H1 (cell line): ENCODE measurements at regions not wholly inside any gene's neighbourhood (a gene's known extent, or its start where the extent isn't known, plus 50 kb on each side); places are given as distances from the start of the nearest gene placed in this dataset.

Experiments
- CTCF ChIA-PET: fragments of 300-600 bp; sonication (Branson Sonifier 250); formaldehyde crosslinking; loops from one replicate; lab custom pipeline; 2021; ENCODE audit not compliant: partially characterized antibody; lab: Charles Lee
- POLR2A ChIA-PET: fragments of 300-600 bp; sonication (Branson Sonifier 250); formaldehyde crosslinking; loops from one replicate; lab custom pipeline; 2021; ENCODE audit warnings: inconsistent platforms; ENCODE audit not compliant: partially characterized antibody; lab: Charles Lee
- DNase-seq, 2 experiments: peaks; one replicate each; pipeline versions ENCODE4 v3.0.0 to v3.0.0-alpha.2; 2010 to 2022; ENCODE audit warnings: low spot score in 2 of 2, low read depth in 1 of 2, mixed read lengths in 1 of 2
- FAIRE-seq: peaks from 2 replicates; lab custom pipeline; 2011; peaks lifted over from hg19 to GRCh38; lab: Jason Lieb, UNC
- H2AFZ ChIP-seq: 2 replicates; pipeline ENCODE4 v1.8.1; 2012; ENCODE audit warnings: low read length, inconsistent platforms
- H2AK5ac ChIP-seq: 2 replicates; pipeline ENCODE4 v1.6.1; 2013; ENCODE audit warnings: low read depth, low read length
- H2BK120ac ChIP-seq: replicated peaks from 2 replicates; pipeline ENCODE3; 2013; ENCODE audit warnings: low read depth, low read length, inconsistent platforms
- H2BK12ac ChIP-seq: 2 replicates; pipeline ENCODE4 v1.6.1; 2013; ENCODE audit warnings: low read depth, low read length
- H2BK15ac ChIP-seq: 2 replicates; pipeline ENCODE4 v1.6.1; 2013; ENCODE audit warnings: low read length
- H2BK20ac ChIP-seq: 2 replicates; pipeline ENCODE4 v1.6.1; 2013; ENCODE audit warnings: low read length
- H2BK5ac ChIP-seq: 2 replicates; pipeline ENCODE4 v1.6.1; 2013; ENCODE audit warnings: low read depth, low read length
- H3K14ac ChIP-seq: 2 replicates; pipeline ENCODE4 v1.6.1; 2013; ENCODE audit warnings: inconsistent platforms; ENCODE audit not compliant: insufficient read length
- H3K18ac ChIP-seq: 2 replicates; pipeline ENCODE4 v1.6.1; 2013; ENCODE audit warnings: low read length; ENCODE audit errors: extremely low read depth
- H3K23ac ChIP-seq: 2 replicates; pipeline ENCODE4 v1.6.1; 2013; ENCODE audit warnings: inconsistent platforms; ENCODE audit not compliant: insufficient read length
- H3K23me2 ChIP-seq: 2 replicates; pipeline ENCODE4 v1.6.1; 2013; ENCODE audit warnings: low read depth, low read length
- H3K27ac ChIP-seq: 2 replicates; pipeline ENCODE4 v1.6.1; 2011; ENCODE audit warnings: low read depth, low read length, inconsistent platforms
- H3K27me3 ChIP-seq, 4 experiments: replicated peaks in 1 of 4; 1 replicate in 1 of 4; 2 replicates in 3 of 4; pipeline versions ENCODE4 v1.6.1 to v1.8.1; 2011 to 2013; ENCODE audit warnings: low read length in 3 of 4, mild to moderate bottlenecking in 3 of 4, inconsistent platforms in 2 of 4, mixed read lengths in 2 of 4, moderate library complexity in 1 of 4; ENCODE audit not compliant: control insufficient read depth in 3 of 4, insufficient read depth in 3 of 4; ENCODE audit errors: extremely low read depth in 1 of 4
- H3K36me3 ChIP-seq, 4 experiments: 2 replicates each; pipeline versions ENCODE4 v1.6.1 to v1.8.1; 2011 to 2013; ENCODE audit warnings: mild to moderate bottlenecking in 4 of 4, low read length in 3 of 4, moderate library complexity in 2 of 4, control low read depth in 1 of 4, inconsistent platforms in 1 of 4; ENCODE audit not compliant: insufficient read depth in 4 of 4, control insufficient read depth in 2 of 4
- H3K4ac ChIP-seq: replicated peaks from 2 replicates; pipeline ENCODE3; 2013; ENCODE audit warnings: low read length, low read depth, mixed read lengths, inconsistent platforms; ENCODE audit not compliant: insufficient read length
- H3K4me1 ChIP-seq, 4 experiments: replicated peaks in 1 of 4; 1 replicate in 1 of 4; 2 replicates in 3 of 4; pipeline versions ENCODE4 v1.6.1 to v1.8.1; 2011 to 2013; ENCODE audit warnings: low read length in 3 of 4, inconsistent platforms in 2 of 4, mixed read lengths in 1 of 4; ENCODE audit not compliant: insufficient read depth in 4 of 4, control insufficient read depth in 3 of 4
- H3K4me2 ChIP-seq, 2 experiments: 2 replicates each; pipeline versions ENCODE4 v1.6.1 to v1.8.1; 2011 to 2013; ENCODE audit warnings: low read depth in 2 of 2, low read length in 2 of 2, control low read depth in 1 of 2, inconsistent platforms in 1 of 2, mild to moderate bottlenecking in 1 of 2; ENCODE audit not compliant: insufficient read depth in 1 of 2
- H3K4me3 ChIP-seq, 4 experiments: fragments of 200-600, 300-600 bp in 1 of 4; sonication (generic), shearing (Covaris generic), sonication (Bioruptor Twin) in 1 of 4; 2 replicates each; pipeline versions ENCODE4 v1.5.1 to v1.8.1; 2011 to 2016; ENCODE audit warnings: low read length in 4 of 4, low read depth in 3 of 4, control low read depth in 2 of 4, inconsistent platforms in 2 of 4, mild to moderate bottlenecking in 2 of 4, mixed read lengths in 1 of 4, moderate library complexity in 1 of 4; ENCODE audit not compliant: insufficient read depth in 2 of 4; ENCODE audit errors: extremely low read depth in 1 of 4
- H3K56ac ChIP-seq: replicated peaks from 2 replicates; pipeline ENCODE3; 2013; ENCODE audit warnings: low read depth, mild to moderate bottlenecking, mixed read lengths, low read length, inconsistent platforms; ENCODE audit not compliant: insufficient read length
- H3K79me1 ChIP-seq: 2 replicates; pipeline ENCODE4 v1.6.1; 2013; ENCODE audit warnings: low read depth, low read length, control low read depth
- H3K79me2 ChIP-seq, 2 experiments: 2 replicates each; pipeline versions ENCODE4 v1.6.1 to v1.8.1; 2012 to 2013; ENCODE audit warnings: low read length in 2 of 2, mild to moderate bottlenecking in 2 of 2, inconsistent platforms in 1 of 2; ENCODE audit not compliant: insufficient read depth in 2 of 2, control insufficient read depth in 1 of 2
- H3K9ac ChIP-seq, 4 experiments: replicated peaks in 1 of 4; 1 replicate in 1 of 4; 2 replicates in 3 of 4; pipeline versions ENCODE4 v1.6.1 to v1.8.1; 2011 to 2013; ENCODE audit warnings: low read depth in 3 of 4, low read length in 3 of 4, control low read depth in 2 of 4, mild to moderate bottlenecking in 2 of 4, moderate library complexity in 2 of 4, inconsistent platforms in 1 of 4; ENCODE audit errors: extremely low read depth in 1 of 4
- H3K9me3 ChIP-seq, 2 experiments: 2 replicates each; pipeline versions ENCODE4 v1.6.1 to v1.8.1; 2012 to 2013; ENCODE audit warnings: mild to moderate bottlenecking in 2 of 2, moderate library complexity in 2 of 2, control low read depth in 1 of 2, inconsistent platforms in 1 of 2, low read depth in 1 of 2, low read length in 1 of 2, mixed read lengths in 1 of 2; ENCODE audit not compliant: insufficient read depth in 2 of 2
- H4K20me1 ChIP-seq, 2 experiments: replicated peaks in 1 of 2; 2 replicates each; pipeline versions ENCODE3 to v1.8.1; 2011 to 2013; ENCODE audit warnings: inconsistent platforms in 2 of 2, low read length in 2 of 2, mild to moderate bottlenecking in 1 of 2; ENCODE audit not compliant: insufficient read depth in 2 of 2, control insufficient read depth in 1 of 2
- H4K5ac ChIP-seq: 2 replicates; pipeline ENCODE4 v1.6.1; 2013; ENCODE audit warnings: low read length, low read depth, mixed read lengths, inconsistent platforms; ENCODE audit not compliant: insufficient read length
- H4K8ac ChIP-seq: 2 replicates; pipeline ENCODE4 v1.8.0; 2013; ENCODE audit warnings: mild to moderate bottlenecking, moderate library complexity, low read length, inconsistent platforms; ENCODE audit not compliant: insufficient read depth; ENCODE audit errors: extremely low read depth
- H4K91ac ChIP-seq: replicated peaks from 2 replicates; pipeline ENCODE3; 2013; ENCODE audit warnings: low read length, mixed read lengths, inconsistent platforms; ENCODE audit not compliant: insufficient read length
- BCL11A ChIP-seq, 2 experiments: IDR thresholded peaks; one replicate each; pipeline ENCODE4 v1.6.1; 2011; ENCODE audit warnings: low read depth in 2 of 2, low read length in 2 of 2, mild to moderate bottlenecking in 2 of 2
- CTCF ChIP-seq, 3 experiments: IDR thresholded peaks; 1 replicate in 2 of 3; 2 replicates in 1 of 3; pipeline versions ENCODE4 v1.5.1 to v1.6.1; 2011; ENCODE audit warnings: low read length in 3 of 3, mild to moderate bottlenecking in 3 of 3, inconsistent platforms in 2 of 3, low read depth in 1 of 3, moderate library complexity in 1 of 3; ENCODE audit not compliant: insufficient read depth in 1 of 3; ENCODE audit errors: control extremely low read depth in 1 of 3
- EGR1 ChIP-seq: IDR thresholded peaks from 2 replicates; pipeline ENCODE4 v1.6.1; 2011; ENCODE audit warnings: low read depth, low read length, borderline replicate concordance
- JUND ChIP-seq: IDR thresholded peaks from 2 replicates; pipeline ENCODE4 v1.6.1; 2011; ENCODE audit warnings: mild to moderate bottlenecking, improper control_type of control experiment, low read length
- MAFK ChIP-seq: IDR thresholded peaks from 2 replicates; pipeline ENCODE4 v1.6.1; 2012; ENCODE audit warnings: low read depth, mild to moderate bottlenecking, improper control_type of control experiment, low read length
- PHF8 ChIP-seq: fragments of 200-600 bp; sonication (generic); conservative IDR thresholded peaks from 2 replicates; pipeline ENCODE4 v1.7.1; 2012; ENCODE audit warnings: low read depth, mild to moderate bottlenecking, inconsistent platforms, low read length, moderate library complexity
- RAD21 ChIP-seq, 2 experiments: IDR thresholded peaks in 1 of 2; conservative IDR thresholded peaks in 1 of 2; 2 replicates each; pipeline ENCODE4 v1.6.1; 2011; ENCODE audit warnings: low read depth in 2 of 2, low read length in 2 of 2, improper control_type of control experiment in 1 of 2, inconsistent platforms in 1 of 2, mild to moderate bottlenecking in 1 of 2, moderate library complexity in 1 of 2
- RFX5 ChIP-seq: IDR thresholded peaks from 2 replicates; pipeline ENCODE4 v1.6.1; 2011; ENCODE audit warnings: low read depth, low read length, improper control_type of control experiment, borderline replicate concordance
- SP2 ChIP-seq: IDR thresholded peaks from 2 replicates; pipeline ENCODE4 v1.6.1; 2012; ENCODE audit warnings: mild to moderate bottlenecking, low read length, inconsistent platforms
- SRF ChIP-seq: IDR thresholded peaks from 2 replicates; pipeline ENCODE4 v1.6.1; 2011; ENCODE audit warnings: mild to moderate bottlenecking, low read depth, low read length, moderate library complexity
- SUZ12 ChIP-seq: fragments of 200-600 bp; sonication (generic); IDR thresholded peaks from 2 replicates; pipeline ENCODE4 v1.6.1; 2012; ENCODE audit warnings: mild to moderate bottlenecking, inconsistent platforms, low read length, moderate library complexity, mixed read lengths
- WGBS, 2 experiments: shearing (Covaris generic) in 1 of 2; methylation state at CpG; one replicate each; pipeline versions ENCODE4 v1.1.6 to v1.1.7; 2013 to 2015; ENCODE audit warnings: low lambda C conversion rate in 2 of 2, mixed read lengths in 2 of 2, inconsistent platforms in 1 of 2, low coverage in 1 of 2, missing lambda C conversion rate in 1 of 2; ENCODE audit not compliant: insufficient replicate concordance in 2 of 2, insufficient coverage in 1 of 2, insufficient read length in 1 of 2; ENCODE audit errors: extremely low coverage in 1 of 2, missing lambda C conversion rate in 1 of 2; 5-methylcytosine and 5-hydroxymethylcytosine counted together

GRCh38 chr3:191076903-191077552, 122.0 kb upstream of the OSTN start:
- no peaks in the 10 kb centered on the region for H3K23me2 ChIP-seq
- H3K14ac ChIP-seq, result no peak overlapping the region
- no peak overlapping the region for H4K8ac ChIP-seq
- H2AK5ac ChIP-seq, result no peak overlapping the region
- H4K20me1 ChIP-seq, result no peaks in the 10 kb centered on the region
- H3K23ac ChIP-seq, result no peak overlapping the region
- FAIRE-seq (no peak), DNase-seq (no peak)
- POLR2A ChIA-PET, result no interaction called here
- no peak overlapping the region for H2BK20ac ChIP-seq
- H3K56ac ChIP-seq, result no peak overlapping the region
- 74% methylated on average over 2 of the region's 2 CpGs; no CpG with 5 or more reads in 1 of the 2 experiments for WGBS, 2 experiments
- CTCF ChIA-PET, result interaction anchor here (1.2 to 2.0 kb wide), 3 partner anchors 10 to 18 kb away, joined by 3 to 9 read pairs (median 4); no protein-coding TSS in a partner anchor
- H3K4me3 ChIP-seq, result no peak overlapping the region
- no peak overlapping the region for H4K5ac ChIP-seq
- no peaks in the 10 kb centered on the region for H3K36me3 ChIP-seq
- H3K4ac ChIP-seq, result no peak overlapping the region
- H3K27ac ChIP-seq, result no peak overlapping the region
- H3K27me3 ChIP-seq, result no peaks in the 10 kb centered on the region
- no peak overlapping the region for H4K91ac ChIP-seq
- H3K79me1 ChIP-seq, result no peaks in the 10 kb centered on the region
- no peaks in the 10 kb centered on the region for H3K4me1 ChIP-seq
- H2BK120ac ChIP-seq, result no peak overlapping the region
- no peaks in the 10 kb centered on the region for H3K79me2 ChIP-seq
- no peak overlapping the region for H2BK15ac ChIP-seq
- no peaks in the 10 kb centered on the region for H3K9me3 ChIP-seq
- H3K18ac ChIP-seq, result no peak overlapping the region
- no peak overlapping the region for H3K4me2 ChIP-seq
- H2BK12ac ChIP-seq, result no peak overlapping the region
- H3K9ac ChIP-seq, result no peak overlapping the region
- no peak overlapping the region for H2AFZ ChIP-seq
- H2BK5ac ChIP-seq, result no peak overlapping the region
- no peak for TF ChIP-seq EGR1
- TF ChIP-seq CTCF (IDR thresholded peaks at IDR 0.05; ENCODE audit: control extremely low read depth in 1 of 3, insufficient read depth in 1 of 3, low read depth in 1 of 3, low read length in 3 of 3), result no peak
- TF ChIP-seq MAFK, result no peak
- no peak for TF ChIP-seq RAD21 (IDR thresholded peaks at IDR 0.05 in 1 of 2, conservative IDR thresholded peaks at IDR 0.05 in 1 of 2; ENCODE audit: low read depth in 2 of 2, low read length in 2 of 2)
- no peak for TF ChIP-seq BCL11A (IDR thresholded peaks at IDR 0.05; ENCODE audit: low read depth in 2 of 2, low read length in 2 of 2)
- no peak for TF ChIP-seq SUZ12
- TF ChIP-seq SP2, result no peak
- TF ChIP-seq RFX5, result no peak
- TF ChIP-seq SRF, result no peak
- TF ChIP-seq PHF8, result no peak
- TF ChIP-seq JUND, result no peak
